GM18867 (cell line): ENCODE measurements at regions not wholly inside any gene's neighbourhood (a gene's known extent, or its start where the extent isn't known, plus 50 kb on each side); places are given as distances from the start of the nearest gene placed in this dataset.

Source experiments
- ATAC-seq: cut with Tn5 transposase; IDR thresholded peaks from one replicate; pipeline ENCODE4 v1.9.1; 2021; ENCODE audit warnings: mild to moderate bottlenecking, moderate library complexity; ENCODE audit not compliant: unreplicated experiment

- ATAC-seq, result no peak
Measured at GRCh38 chr4:111770514-111770913, 374.7 kb upstream of the FAM241A start.

GRCh38 chr4:111773858-111774257 is 371.4 kb upstream of the FAM241A start:
- ATAC-seq, result no peak

GRCh38 chr4:111775556-111776297 is 369.5 kb upstream of the FAM241A start:
- no peak for ATAC-seq

GRCh38 chr4:111776561-111776960 is 368.7 kb upstream of the FAM241A start:
- ATAC-seq, result no peak

- no peak for ATAC-seq
Measured at GRCh38 chr4:111778543-111778942, 366.7 kb upstream of the FAM241A start.

GRCh38 chr4:111780965-111781364 is 364.3 kb upstream of the FAM241A start:
- ATAC-seq, result no peak

GRCh38 chr4:111781611-111782010 is 363.6 kb upstream of the FAM241A start:
- ATAC-seq, result no peak

GRCh38 chr4:111788099-111788498 is 357.2 kb upstream of the FAM241A start:
- no peak for ATAC-seq

- ATAC-seq, result no peak
Measured at GRCh38 chr4:111789901-111790640, 355.2 kb upstream of the FAM241A start.

GRCh38 chr4:111792632-111793031 is 352.6 kb upstream of the FAM241A start:
- no peak for ATAC-seq

GRCh38 chr4:111793433-111794091 is 351.7 kb upstream of the FAM241A start:
- ATAC-seq, result no peak

GRCh38 chr4:111797455-111798163 is 347.6 kb upstream of the FAM241A start:
- no peak for ATAC-seq

GRCh38 chr4:111798840-111799239 is 346.4 kb upstream of the FAM241A start:
- ATAC-seq, result no peak

GRCh38 chr4:111800551-111800950 is 344.7 kb upstream of the FAM241A start:
- no peak for ATAC-seq

- ATAC-seq, result no peak
Measured at GRCh38 chr4:111802191-111802590, 343.1 kb upstream of the FAM241A start.

- ATAC-seq, result peak; percentile 58
Measured at GRCh38 chr4:111806331-111806730, 338.9 kb upstream of the FAM241A start.

- ATAC-seq, result no peak
Measured at GRCh38 chr4:111807576-111807975, 337.7 kb upstream of the FAM241A start.

GRCh38 chr4:111808174-111808573 is 337.1 kb upstream of the FAM241A start:
- ATAC-seq, result no peak

- no peak for ATAC-seq
Measured at GRCh38 chr4:111811661-111812060, 333.6 kb upstream of the FAM241A start.

GRCh38 chr4:111812114-111812513 is 333.1 kb upstream of the FAM241A start:
- no peak for ATAC-seq

GRCh38 chr4:111812760-111813159 is 332.5 kb upstream of the FAM241A start:
- ATAC-seq, result no peak
